GM19043 (cell line): ENCODE measurements at regions not wholly inside any gene's neighbourhood (a gene's known extent, or its start where the extent isn't known, plus 50 kb on each side); places are given as distances from the start of the nearest gene placed in this dataset.

ENCODE experiments used
- ATAC-seq: cut with Tn5 transposase; IDR thresholded peaks from one replicate; pipeline ENCODE4 v1.9.1; 2021; ENCODE audit warnings: low read depth; ENCODE audit not compliant: unreplicated experiment

GRCh38 chr6:137815692-137816091 lies 51.4 kb upstream of the TNFAIP3 start:
- no peak for ATAC-seq

GRCh38 chr6:137816133-137816579 lies 50.9 kb upstream of the TNFAIP3 start:
- no peak for ATAC-seq

- ATAC-seq, result no peak
Measured at GRCh38 chr6:137816688-137817618, 50.1 kb upstream of the TNFAIP3 start.
